Keratinocyte (primary cell): ENCODE measurements at regions not wholly inside any gene's neighbourhood (a gene's known extent, or its start where the extent isn't known, plus 50 kb on each side); places are given as distances from the start of the nearest gene placed in this dataset.
A peak's percentile ranks its signal among the peaks of the same experiment; 100 is the strongest.

Experiments used
- DNase-seq: peaks from one replicate; pipeline ENCODE4 v3.0.0-alpha.2; 2011; ENCODE audit warnings: low read depth, missing footprints, low spot score
- FAIRE-seq: peaks from 2 replicates; lab custom pipeline; 2011; peaks lifted over from hg19 to GRCh38; lab: Jason Lieb, UNC
- H2AFZ ChIP-seq: 2 replicates; pipeline ENCODE4 v1.6.0; 2012; ENCODE audit warnings: low read length, control low read depth, inconsistent platforms; ENCODE audit not compliant: control insufficient read depth
- H3K27ac ChIP-seq: 2 replicates; pipeline ENCODE4 v1.5.1; 2011; ENCODE audit warnings: low read length; ENCODE audit not compliant: control insufficient read depth, insufficient read depth
- H3K27me3 ChIP-seq: 3 replicates; pipeline ENCODE4 v1.6.0; 2011; ENCODE audit warnings: low read length; ENCODE audit not compliant: control insufficient read depth, insufficient read depth; ENCODE audit errors: extremely low read depth
- H3K36me3 ChIP-seq, 2 experiments: 2 replicates in 1 of 2; 3 replicates in 1 of 2; pipeline ENCODE4 v1.5.1; 2011; ENCODE audit warnings: low read length in 2 of 2, mild to moderate bottlenecking in 1 of 2; ENCODE audit not compliant: control insufficient read depth in 2 of 2, insufficient read depth in 2 of 2; ENCODE audit errors: extremely low read depth in 1 of 2
- H3K4me1 ChIP-seq: 3 replicates; pipeline ENCODE4 v1.5.1; 2011; ENCODE audit warnings: low read length; ENCODE audit not compliant: control insufficient read depth, insufficient read depth; ENCODE audit errors: extremely low read depth
- H3K4me2 ChIP-seq: 3 replicates; pipeline ENCODE4 v1.6.0; 2011; ENCODE audit warnings: low read depth, low read length; ENCODE audit not compliant: control insufficient read depth, insufficient read depth; ENCODE audit errors: extremely low read depth
- H3K4me3 ChIP-seq, 3 experiments: fragments of 200-600 bp in 1 of 3; sonication (generic) in 1 of 3; 2 replicates in 2 of 3; 3 replicates in 1 of 3; pipeline ENCODE4 v1.5.1; 2011 to 2016; ENCODE audit warnings: low read length in 3 of 3, mild to moderate bottlenecking in 3 of 3, control low read depth in 2 of 3, inconsistent platforms in 1 of 3, low read depth in 1 of 3, mixed read lengths in 1 of 3, mixed run types in 1 of 3, moderate library complexity in 1 of 3; ENCODE audit not compliant: control insufficient read depth in 2 of 3, insufficient read depth in 2 of 3; ENCODE audit errors: extremely low read depth in 1 of 3
- H3K79me2 ChIP-seq: 2 replicates; pipeline ENCODE4 v1.6.0; 2012; ENCODE audit warnings: low read length; ENCODE audit not compliant: control insufficient read depth, insufficient read depth
- H3K9ac ChIP-seq: 3 replicates; pipeline ENCODE4 v1.6.0; 2011; ENCODE audit warnings: low read length; ENCODE audit not compliant: control insufficient read depth, insufficient read depth; ENCODE audit errors: extremely low read depth
- H3K9me1 ChIP-seq: 3 replicates; pipeline ENCODE4 v1.6.0; 2011; ENCODE audit warnings: low read length; ENCODE audit not compliant: control insufficient read depth, insufficient read depth; ENCODE audit errors: extremely low read depth
- H3K9me3 ChIP-seq: 2 replicates; pipeline ENCODE4 v1.5.1; 2012; ENCODE audit warnings: low read depth, low read length; ENCODE audit not compliant: control insufficient read depth
- H4K20me1 ChIP-seq: 3 replicates; pipeline ENCODE4 v1.6.0; 2011; ENCODE audit warnings: low read length; ENCODE audit not compliant: control insufficient read depth, insufficient read depth; ENCODE audit errors: extremely low read depth
- EZH2 ChIP-seq: IDR thresholded peaks from one replicate; pipeline ENCODE4 v1.6.1; 2012; ENCODE audit warnings: inconsistent platforms, mild to moderate bottlenecking, low read length, moderate library complexity
- dilution Hi-C: fragments of 300-500 bp; cut with MboI; formaldehyde crosslinking; loops from one replicate; pipeline ENCODE4 v1.7.0; 2020; ENCODE audit warnings: low sequenced_read_pairs; ENCODE audit not compliant: extremely low pct_ligation_motif_present
- TF ChIP-seq, protein P1 (sequence below), 3 experiments: IDR thresholded peaks in 1 of 3; conservative IDR thresholded peaks in 1 of 3; optimal IDR thresholded peaks in 1 of 3; 2 replicates in 2 of 3; 3 replicates in 1 of 3; pipeline versions ENCODE3 to v1.5.1; 2011; ENCODE audit warnings: low read length in 3 of 3, mild to moderate bottlenecking in 3 of 3, moderate library complexity in 2 of 3, control low read depth in 1 of 3, inconsistent platforms in 1 of 3; ENCODE audit not compliant: insufficient read depth in 2 of 3; ENCODE audit errors: extremely low read depth in 1 of 3

DNA sequence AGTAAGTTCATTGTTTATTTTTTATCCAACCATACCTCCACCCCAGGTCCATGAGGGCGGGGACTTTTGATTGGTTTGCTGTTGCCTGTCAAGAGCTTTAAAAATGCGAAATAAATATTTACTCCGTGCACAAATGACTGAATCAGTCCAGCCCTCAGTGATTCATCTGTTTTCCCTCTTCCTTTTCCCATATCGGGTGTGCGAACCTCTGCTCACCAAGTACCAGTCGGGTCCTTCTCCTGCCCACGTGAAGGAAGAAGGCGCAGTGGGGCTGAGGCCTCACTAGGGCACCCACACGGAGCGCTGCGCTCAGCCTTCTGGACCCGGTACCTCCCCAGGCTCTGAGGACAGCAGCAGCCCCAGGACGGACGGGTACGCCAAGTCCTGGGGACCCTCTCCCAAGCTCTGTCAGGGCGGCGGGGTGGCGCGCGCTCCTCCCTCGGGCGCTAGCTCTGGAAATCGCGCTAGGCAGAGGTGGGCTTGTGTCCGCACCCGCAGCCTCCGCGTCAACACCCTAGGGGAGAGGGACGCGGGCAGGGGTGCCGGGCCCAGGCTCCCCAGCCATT, 70.5 kb upstream of the EPHB3 start:
- Histone ChIP-seq H3K27me3 (peaks cover 43% of the 10 kb centered on the region), H3K4me2 (no peak overlapping the region), H4K20me1 (no peaks in the 10 kb centered on the region), H3K4me3 (no peak overlapping the region), H3K9ac (no peak overlapping the region), H3K9me3 (no peaks in the 10 kb centered on the region), H3K4me1 (peaks cover 2% of the 10 kb centered on the region), H3K27ac (no peak overlapping the region), H2AFZ (no peak overlapping the region), H3K9me1 (no peaks in the 10 kb centered on the region), H3K36me3 (no peaks in the 10 kb centered on the region), H3K79me2 (no peaks in the 10 kb centered on the region)
- dilution Hi-C loops = no loop called here
- DNase-seq = no peak
- FAIRE-seq = no peak
- TF ChIP-seq, protein P1, sequence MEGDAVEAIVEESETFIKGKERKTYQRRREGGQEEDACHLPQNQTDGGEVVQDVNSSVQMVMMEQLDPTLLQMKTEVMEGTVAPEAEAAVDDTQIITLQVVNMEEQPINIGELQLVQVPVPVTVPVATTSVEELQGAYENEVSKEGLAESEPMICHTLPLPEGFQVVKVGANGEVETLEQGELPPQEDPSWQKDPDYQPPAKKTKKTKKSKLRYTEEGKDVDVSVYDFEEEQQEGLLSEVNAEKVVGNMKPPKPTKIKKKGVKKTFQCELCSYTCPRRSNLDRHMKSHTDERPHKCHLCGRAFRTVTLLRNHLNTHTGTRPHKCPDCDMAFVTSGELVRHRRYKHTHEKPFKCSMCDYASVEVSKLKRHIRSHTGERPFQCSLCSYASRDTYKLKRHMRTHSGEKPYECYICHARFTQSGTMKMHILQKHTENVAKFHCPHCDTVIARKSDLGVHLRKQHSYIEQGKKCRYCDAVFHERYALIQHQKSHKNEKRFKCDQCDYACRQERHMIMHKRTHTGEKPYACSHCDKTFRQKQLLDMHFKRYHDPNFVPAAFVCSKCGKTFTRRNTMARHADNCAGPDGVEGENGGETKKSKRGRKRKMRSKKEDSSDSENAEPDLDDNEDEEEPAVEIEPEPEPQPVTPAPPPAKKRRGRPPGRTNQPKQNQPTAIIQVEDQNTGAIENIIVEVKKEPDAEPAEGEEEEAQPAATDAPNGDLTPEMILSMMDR (optimal IDR thresholded peaks at IDR 0.05 in 1 of 3, IDR thresholded peaks at IDR 0.05 in 1 of 3, conservative IDR thresholded peaks at IDR 0.05 in 1 of 3; ENCODE audit: extremely low read depth in 1 of 3, insufficient read depth in 2 of 3, low read length in 3 of 3) = no peak
- no peak for TF ChIP-seq EZH2

DNA sequence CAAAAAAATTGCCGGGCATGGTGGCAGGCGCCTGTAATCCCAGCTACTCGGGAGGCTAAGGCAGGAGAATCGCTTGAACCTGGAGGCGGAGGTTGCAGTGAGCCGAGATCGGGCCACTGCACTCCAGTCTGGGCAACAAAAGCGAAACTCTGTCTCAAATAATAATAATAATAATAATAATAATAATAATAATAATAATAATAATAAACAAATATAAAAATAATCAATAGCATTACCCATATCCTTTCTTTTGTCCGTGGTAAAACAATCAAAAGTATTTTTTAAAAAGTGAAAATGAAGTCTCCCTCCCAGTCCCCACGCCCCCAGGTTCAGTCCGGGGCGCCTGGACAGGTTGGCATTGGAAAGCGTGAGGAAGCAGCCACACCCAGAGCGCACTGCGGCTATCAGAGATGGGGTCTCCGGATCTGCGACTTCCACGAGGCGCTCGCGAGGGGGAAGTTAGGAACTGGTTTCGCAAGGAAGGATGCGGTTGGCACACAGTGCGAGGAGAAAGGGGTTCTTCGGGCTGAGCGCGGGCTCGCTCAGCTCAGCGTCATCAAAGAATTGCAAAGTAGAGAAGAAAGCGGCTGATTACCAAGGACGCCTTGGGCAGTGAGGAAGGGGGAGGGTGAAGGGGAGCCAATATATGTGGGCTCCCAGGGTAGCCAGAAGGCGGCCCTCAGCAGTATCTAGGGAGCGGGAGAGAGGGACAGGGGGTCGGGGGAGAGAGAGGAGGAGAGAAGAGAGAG, 69.5 kb upstream of the EPHB3 start:
- FAIRE-seq = no peak
- Histone ChIP-seq H3K9me1 (no peaks in the 10 kb centered on the region), H3K79me2 (no peaks in the 10 kb centered on the region), H3K27ac (no peak overlapping the region), H2AFZ (peak overlapping the region; percentile 49), H3K4me3 (peak overlapping the region in 2 of 3 experiments; percentile 39 to 50), H4K20me1 (no peaks in the 10 kb centered on the region), H3K36me3 (no peaks in the 10 kb centered on the region), H3K4me1 (peaks cover 2% of the 10 kb centered on the region), H3K4me2 (peak overlapping the region; percentile 82), H3K9ac (no peak overlapping the region), H3K9me3 (no peaks in the 10 kb centered on the region), H3K27me3 (peaks cover 43% of the 10 kb centered on the region)
- dilution Hi-C loops = no loop called here
- TF ChIP-seq EZH2 = peak; percentile 36
- TF ChIP-seq, protein P1 (optimal IDR thresholded peaks at IDR 0.05 in 1 of 3, IDR thresholded peaks at IDR 0.05 in 1 of 3, conservative IDR thresholded peaks at IDR 0.05 in 1 of 3; ENCODE audit: extremely low read depth in 1 of 3, insufficient read depth in 2 of 3, low read length in 3 of 3) = no peak
- no peak for DNase-seq
